HG03378 (cell line): ENCODE measurements at regions not wholly inside any gene's neighbourhood (a gene's known extent, or its start where the extent isn't known, plus 50 kb on each side); places are given as distances from the start of the nearest gene placed in this dataset.

Source experiments
- ATAC-seq: cut with Tn5 transposase; IDR thresholded peaks from one replicate; pipeline ENCODE4 v1.9.1; 2021; ENCODE audit warnings: mild to moderate bottlenecking, moderate library complexity; ENCODE audit not compliant: unreplicated experiment

- no peak for ATAC-seq
These were observed 900.5 kb downstream of the EPHA3 start for GRCh38 chr3:90007778-90008499.

GRCh38 chr3:90010341-90010740, 902.9 kb downstream of the EPHA3 start:
- ATAC-seq: no peak

GRCh38 chr3:90011131-90011530, 903.7 kb downstream of the EPHA3 start:
- ATAC-seq: no peak

- no peak for ATAC-seq
These were observed 904.2 kb downstream of the EPHA3 start for GRCh38 chr3:90011596-90011995.

- no peak for ATAC-seq
These were observed 904.6 kb downstream of the EPHA3 start for GRCh38 chr3:90011996-90012395.

- no peak for ATAC-seq
These were observed 908.4 kb downstream of the EPHA3 start for GRCh38 chr3:90015688-90016356.

- no peak for ATAC-seq
These were observed 909.1 kb downstream of the EPHA3 start for GRCh38 chr3:90016555-90016954.

- ATAC-seq: no peak
These were observed 911.4 kb downstream of the EPHA3 start for GRCh38 chr3:90018779-90019178.

GRCh38 chr3:90025019-90025418, 917.6 kb downstream of the EPHA3 start:
- ATAC-seq: no peak

GRCh38 chr3:90026406-90026805, 919.0 kb downstream of the EPHA3 start:
- no peak for ATAC-seq

GRCh38 chr3:90031121-90031520, 923.7 kb downstream of the EPHA3 start:
- no peak for ATAC-seq

GRCh38 chr3:90032980-90033641, 925.7 kb downstream of the EPHA3 start:
- no peak for ATAC-seq

GRCh38 chr3:90034038-90034437, 926.6 kb downstream of the EPHA3 start:
- no peak for ATAC-seq

- ATAC-seq: no peak
These were observed 928.2 kb downstream of the EPHA3 start for GRCh38 chr3:90035643-90036042.

GRCh38 chr3:90036939-90037469, 929.6 kb downstream of the EPHA3 start:
- no peak for ATAC-seq

GRCh38 chr3:90039994-90040393, 932.6 kb downstream of the EPHA3 start:
- no peak for ATAC-seq

- ATAC-seq: no peak
These were observed 933.1 kb downstream of the EPHA3 start for GRCh38 chr3:90040554-90040953.

GRCh38 chr3:90041995-90042394, 934.6 kb downstream of the EPHA3 start:
- ATAC-seq: no peak

- ATAC-seq: no peak
These were observed 935.9 kb downstream of the EPHA3 start for GRCh38 chr3:90043287-90043686.

GRCh38 chr3:90044084-90044816, 936.8 kb downstream of the EPHA3 start:
- ATAC-seq: no peak

GRCh38 chr3:90052425-90052950, 945.1 kb downstream of the EPHA3 start:
- no peak for ATAC-seq
